Right atrium auricular region (tissue), 2 donors: ENCODE measurements at regions not wholly inside any gene's neighbourhood (a gene's known extent, or its start where the extent isn't known, plus 50 kb on each side); places are given as distances from the start of the nearest gene placed in this dataset.

Experiments used
- DNase-seq: peaks from one replicate; pipeline ENCODE4 v3.0.0-alpha.2; 2019; ENCODE audit warnings: low spot score
- H3K27ac ChIP-seq, 2 donors: fragments of 200-600 bp; sonication (generic); 1 replicate in 1 of 2; 2 replicates in 1 of 2; pipeline ENCODE4 v1.5.1; 2016 to 2019
- H3K27me3 ChIP-seq, 2 donors: fragments of 200-600 bp; sonication (generic); one replicate each; pipeline versions ENCODE4 v1.5.1 to v1.6.0; 2017 to 2019
- H3K36me3 ChIP-seq: fragments of 200-600 bp; sonication (generic); one replicate; pipeline ENCODE4 v1.5.1; 2016
- H3K4me1 ChIP-seq, 2 donors: fragments of 200-600 bp; sonication (generic); one replicate each; pipeline versions ENCODE4 v1.5.1 to v1.6.0; 2017 to 2019
- H3K4me3 ChIP-seq, 2 donors: fragments of 200-600 bp; sonication (generic); 1 replicate in 1 of 2; 2 replicates in 1 of 2; pipeline ENCODE4 v1.5.1; 2017 to 2019; ENCODE audit warnings: mild to moderate bottlenecking in 1 of 2, moderate library complexity in 1 of 2
- H3K9me3 ChIP-seq, 2 donors: fragments of 200-600 bp; sonication (generic); one replicate each; pipeline ENCODE4 v1.5.1; 2019
- TF ChIP-seq, protein P1 (sequence below), 2 donors: fragments of 200-600 bp; sonication (generic); IDR thresholded peaks; one replicate each; pipeline ENCODE4 v1.5.1; 2019; ENCODE audit warnings: antibody characterized with exemption in 2 of 2

DNA sequence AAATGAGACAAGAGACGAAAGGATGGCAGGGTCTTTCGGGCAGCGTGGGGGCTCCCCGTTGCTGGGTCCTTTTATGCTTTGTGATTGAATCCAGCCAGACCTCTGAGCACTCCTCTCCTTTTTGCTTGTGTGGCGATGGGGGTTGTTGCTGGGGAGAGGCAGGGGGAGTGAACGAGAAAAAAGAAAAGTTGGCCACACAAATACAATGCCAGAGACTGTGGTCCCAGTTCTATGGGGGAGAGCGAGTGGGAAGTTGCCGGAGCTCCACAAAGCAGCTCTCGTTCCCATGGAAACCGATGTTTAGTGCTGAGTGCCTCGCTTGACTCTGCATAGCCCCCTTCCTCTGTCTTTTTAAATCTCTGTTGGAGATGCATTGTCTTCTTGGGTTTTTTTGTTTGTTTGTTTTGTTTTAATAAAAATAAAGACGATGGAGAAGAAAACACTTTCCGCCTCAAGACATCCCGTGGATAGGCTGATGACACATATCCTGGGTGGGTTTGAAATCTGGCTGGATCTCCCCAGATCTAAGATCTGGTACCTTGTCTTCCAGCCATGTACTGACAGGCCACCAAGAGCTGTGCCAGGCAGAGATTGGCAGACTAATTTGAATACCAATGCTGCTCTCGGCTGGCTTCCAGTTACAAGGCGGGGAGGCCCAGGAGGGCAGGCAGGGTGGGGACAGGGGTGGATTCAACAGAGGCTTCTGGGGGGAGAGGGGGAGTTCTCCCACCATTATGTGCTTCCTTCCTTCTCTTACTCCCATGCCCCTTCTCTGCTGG, 529.3 kb downstream of the QKI start:
- Histone ChIP-seq H3K27ac (peak overlapping the region; percentile 37 to 41), H3K4me1 (peaks cover 0 to 35% of the 10 kb centered on the region in 2 donors), H3K36me3 (no peaks in the 10 kb centered on the region), H3K27me3 (no peaks in the 10 kb centered on the region), H3K9me3 (no peaks in the 10 kb centered on the region), H3K4me3 (peak overlapping the region in 1 of 2 donors; percentile 10)
- TF ChIP-seq, protein P1, sequence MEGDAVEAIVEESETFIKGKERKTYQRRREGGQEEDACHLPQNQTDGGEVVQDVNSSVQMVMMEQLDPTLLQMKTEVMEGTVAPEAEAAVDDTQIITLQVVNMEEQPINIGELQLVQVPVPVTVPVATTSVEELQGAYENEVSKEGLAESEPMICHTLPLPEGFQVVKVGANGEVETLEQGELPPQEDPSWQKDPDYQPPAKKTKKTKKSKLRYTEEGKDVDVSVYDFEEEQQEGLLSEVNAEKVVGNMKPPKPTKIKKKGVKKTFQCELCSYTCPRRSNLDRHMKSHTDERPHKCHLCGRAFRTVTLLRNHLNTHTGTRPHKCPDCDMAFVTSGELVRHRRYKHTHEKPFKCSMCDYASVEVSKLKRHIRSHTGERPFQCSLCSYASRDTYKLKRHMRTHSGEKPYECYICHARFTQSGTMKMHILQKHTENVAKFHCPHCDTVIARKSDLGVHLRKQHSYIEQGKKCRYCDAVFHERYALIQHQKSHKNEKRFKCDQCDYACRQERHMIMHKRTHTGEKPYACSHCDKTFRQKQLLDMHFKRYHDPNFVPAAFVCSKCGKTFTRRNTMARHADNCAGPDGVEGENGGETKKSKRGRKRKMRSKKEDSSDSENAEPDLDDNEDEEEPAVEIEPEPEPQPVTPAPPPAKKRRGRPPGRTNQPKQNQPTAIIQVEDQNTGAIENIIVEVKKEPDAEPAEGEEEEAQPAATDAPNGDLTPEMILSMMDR (IDR thresholded peaks at IDR 0.05): no peak
- no peak for DNase-seq

DNA sequence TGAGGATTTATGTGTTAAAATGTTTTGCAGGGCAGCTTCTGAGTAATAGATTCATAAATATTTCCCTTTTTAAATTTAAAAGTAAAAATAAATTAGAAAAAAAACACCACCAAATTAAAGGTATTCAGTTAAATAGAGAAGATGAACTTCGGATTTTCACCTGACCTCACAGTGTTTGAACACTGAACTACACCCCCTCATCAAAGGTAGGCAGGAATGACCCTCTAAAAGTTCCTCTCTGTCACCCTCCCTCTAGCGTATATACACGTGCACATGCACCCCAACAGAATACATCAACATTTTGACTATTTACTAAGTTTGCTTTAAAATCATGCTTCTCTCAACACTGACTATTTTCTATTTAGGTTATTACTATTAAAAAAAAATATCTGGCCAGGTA, 528.3 kb downstream of the QKI start:
- no peaks in the 10 kb centered on the region for H3K9me3 ChIP-seq
- H3K4me3 ChIP-seq: no peak overlapping the region
- H3K4me1 ChIP-seq: peaks cover 0 to 35% of the 10 kb centered on the region in 2 donors
- no peak for DNase-seq
- H3K36me3 ChIP-seq: no peaks in the 10 kb centered on the region
- H3K27me3 ChIP-seq: no peaks in the 10 kb centered on the region
- no peak overlapping the region for H3K27ac ChIP-seq
- TF ChIP-seq, protein P1 (IDR thresholded peaks at IDR 0.05): no peak

DNA sequence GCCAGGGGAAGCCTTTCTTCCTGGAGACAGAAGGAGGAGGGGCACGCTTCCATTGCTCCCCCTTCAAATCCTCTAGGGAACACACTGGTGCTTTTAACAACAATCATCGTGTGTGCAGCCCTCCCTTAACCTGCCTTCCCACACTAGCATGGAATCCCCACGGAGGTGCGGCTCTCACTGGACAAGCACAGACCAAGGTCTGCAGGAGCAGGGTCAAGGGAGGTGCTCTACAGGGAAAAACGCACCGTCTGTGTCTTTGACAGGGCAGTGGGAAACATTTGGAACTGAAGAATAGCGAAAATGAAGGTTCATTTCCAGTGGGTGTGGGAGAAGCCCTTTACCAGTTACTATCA, 527.1 kb downstream of the QKI start:
- H3K36me3 ChIP-seq: no peaks in the 10 kb centered on the region
- H3K4me3 ChIP-seq: no peak overlapping the region
- peak overlapping the region; percentile 10 to 33 for H3K27ac ChIP-seq
- H3K27me3 ChIP-seq: no peaks in the 10 kb centered on the region
- TF ChIP-seq, protein P1 (IDR thresholded peaks at IDR 0.05): no peak
- no peaks in the 10 kb centered on the region for H3K9me3 ChIP-seq
- no peak for DNase-seq
- peaks cover 0 to 35% of the 10 kb centered on the region in 2 donors for H3K4me1 ChIP-seq

GRCh38 chr6:163940705-163941623, 526.4 kb downstream of the QKI start:
- H3K36me3 ChIP-seq: no peaks in the 10 kb centered on the region
- H3K9me3 ChIP-seq: no peaks in the 10 kb centered on the region
- peaks cover 0 to 35% of the 10 kb centered on the region in 2 donors for H3K4me1 ChIP-seq
- H3K27ac ChIP-seq: peak overlapping the region; percentile 10 to 33
- TF ChIP-seq, protein P1 (IDR thresholded peaks at IDR 0.05): no peak
- no peaks in the 10 kb centered on the region for H3K27me3 ChIP-seq
- no peak for DNase-seq
- no peak overlapping the region for H3K4me3 ChIP-seq

DNA sequence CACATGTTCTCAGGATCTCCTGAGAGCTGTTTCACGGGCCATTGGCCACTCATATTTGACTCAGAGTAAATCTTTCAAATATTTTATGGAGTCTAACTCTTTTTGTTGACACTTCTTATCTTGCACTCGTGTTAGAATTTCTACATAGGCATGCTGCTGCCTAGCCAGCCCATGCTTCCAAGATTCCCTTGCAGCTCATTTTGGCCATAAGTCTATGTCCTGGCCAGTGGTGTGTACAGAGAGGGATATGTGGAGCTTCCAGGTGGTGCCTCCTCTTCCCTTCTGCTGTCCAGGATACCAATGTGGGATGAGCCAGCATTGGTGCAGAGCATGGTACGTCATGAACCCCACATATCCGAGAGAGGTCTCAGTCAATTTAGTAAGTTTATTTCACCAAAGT, 522.6 kb downstream of the QKI start:
- H3K4me3 ChIP-seq: no peak overlapping the region
- H3K27me3 ChIP-seq: no peaks in the 10 kb centered on the region
- no peak overlapping the region for H3K27ac ChIP-seq
- H3K9me3 ChIP-seq: no peaks in the 10 kb centered on the region
- TF ChIP-seq, protein P1 (IDR thresholded peaks at IDR 0.05): no peak
- no peaks in the 10 kb centered on the region for H3K36me3 ChIP-seq
- H3K4me1 ChIP-seq: peaks cover 0 to 12% of the 10 kb centered on the region in 2 donors
- DNase-seq: no peak
